ENCODE measurements at regions not wholly inside any gene's neighbourhood (a gene's known extent, or its start where the extent isn't known, plus 50 kb on each side); places are given as distances from the start of the nearest gene placed in this dataset.

DNA sequence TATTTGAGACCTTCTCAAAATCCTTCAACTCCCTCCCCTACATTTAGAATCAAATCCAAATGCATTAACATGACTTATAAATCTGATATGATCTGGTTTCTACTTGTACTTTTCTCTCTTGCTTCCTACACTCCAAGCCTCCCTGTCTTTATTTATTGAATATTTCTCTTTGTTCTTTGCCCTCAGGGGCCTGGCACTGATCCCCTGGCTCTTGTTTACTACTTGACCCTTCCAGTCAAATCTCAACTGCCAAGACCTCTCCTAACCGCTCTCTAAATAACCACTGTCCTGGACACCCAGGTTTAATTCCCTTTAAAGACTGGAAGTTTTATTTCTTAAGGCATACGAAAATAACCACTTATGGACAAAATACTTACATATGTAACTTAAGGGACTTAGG is 248.9 kb downstream of the CHRM3 start:
- no peak for DNase-seq (ENCODE audit: low spot score in 2 of 2)
- Histone ChIP-seq H3K4me1 (no peaks in the 10 kb centered on the region), H3K36me3 (no peaks in the 10 kb centered on the region), H3K27ac (no peak overlapping the region), H3K4me3 (no peak overlapping the region), H3K27me3 (no peaks in the 10 kb centered on the region), H3K9me3 (no peaks in the 10 kb centered on the region)
- TF ChIP-seq, protein P1, sequence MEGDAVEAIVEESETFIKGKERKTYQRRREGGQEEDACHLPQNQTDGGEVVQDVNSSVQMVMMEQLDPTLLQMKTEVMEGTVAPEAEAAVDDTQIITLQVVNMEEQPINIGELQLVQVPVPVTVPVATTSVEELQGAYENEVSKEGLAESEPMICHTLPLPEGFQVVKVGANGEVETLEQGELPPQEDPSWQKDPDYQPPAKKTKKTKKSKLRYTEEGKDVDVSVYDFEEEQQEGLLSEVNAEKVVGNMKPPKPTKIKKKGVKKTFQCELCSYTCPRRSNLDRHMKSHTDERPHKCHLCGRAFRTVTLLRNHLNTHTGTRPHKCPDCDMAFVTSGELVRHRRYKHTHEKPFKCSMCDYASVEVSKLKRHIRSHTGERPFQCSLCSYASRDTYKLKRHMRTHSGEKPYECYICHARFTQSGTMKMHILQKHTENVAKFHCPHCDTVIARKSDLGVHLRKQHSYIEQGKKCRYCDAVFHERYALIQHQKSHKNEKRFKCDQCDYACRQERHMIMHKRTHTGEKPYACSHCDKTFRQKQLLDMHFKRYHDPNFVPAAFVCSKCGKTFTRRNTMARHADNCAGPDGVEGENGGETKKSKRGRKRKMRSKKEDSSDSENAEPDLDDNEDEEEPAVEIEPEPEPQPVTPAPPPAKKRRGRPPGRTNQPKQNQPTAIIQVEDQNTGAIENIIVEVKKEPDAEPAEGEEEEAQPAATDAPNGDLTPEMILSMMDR (IDR thresholded peaks at IDR 0.05) = no peak
- TF ChIP-seq POLR2AphosphoS5 (IDR thresholded peaks at IDR 0.05) (no peak), POLR2A (IDR thresholded peaks at IDR 0.05) (no peak), EP300 (IDR thresholded peaks at IDR 0.05) (no peak)
- WGBS = 41% methylated on average over 2 of the region's 2 CpGs

DNA sequence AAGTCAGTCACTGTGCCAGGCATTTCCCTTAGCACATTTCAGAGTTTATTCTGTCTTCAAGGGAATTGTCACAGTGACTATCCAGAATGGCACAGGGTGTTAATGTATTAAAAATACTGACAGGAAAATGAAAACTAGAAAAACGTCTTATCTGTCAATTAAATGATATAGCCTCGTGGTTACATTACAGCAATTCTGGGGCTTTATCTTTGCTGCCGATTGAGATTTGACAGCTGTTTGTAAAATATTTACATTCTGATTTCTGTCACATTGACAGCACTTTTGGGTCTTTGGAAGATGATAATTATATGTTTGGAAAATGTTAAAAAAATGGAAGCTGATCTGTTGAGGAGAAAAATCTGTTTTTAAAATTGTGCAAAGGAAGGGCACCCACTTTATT is 250.0 kb downstream of the CHRM3 start:
- no peaks in the 10 kb centered on the region for H3K36me3 ChIP-seq
- H3K4me1 ChIP-seq = no peaks in the 10 kb centered on the region
- H3K27me3 ChIP-seq = no peaks in the 10 kb centered on the region
- no peaks in the 10 kb centered on the region for H3K9me3 ChIP-seq
- 27% methylated on average over 3 of the region's 3 CpGs for WGBS
- H3K4me3 ChIP-seq = no peak overlapping the region
- TF ChIP-seq, protein P1 (IDR thresholded peaks at IDR 0.05) = no peak
- no peak for TF ChIP-seq POLR2A (IDR thresholded peaks at IDR 0.05)
- no peak for TF ChIP-seq EP300 (IDR thresholded peaks at IDR 0.05)
- no peak for TF ChIP-seq POLR2AphosphoS5 (IDR thresholded peaks at IDR 0.05)
- DNase-seq (ENCODE audit: low spot score in 2 of 2) = no peak
- no peak overlapping the region for H3K27ac ChIP-seq

DNA sequence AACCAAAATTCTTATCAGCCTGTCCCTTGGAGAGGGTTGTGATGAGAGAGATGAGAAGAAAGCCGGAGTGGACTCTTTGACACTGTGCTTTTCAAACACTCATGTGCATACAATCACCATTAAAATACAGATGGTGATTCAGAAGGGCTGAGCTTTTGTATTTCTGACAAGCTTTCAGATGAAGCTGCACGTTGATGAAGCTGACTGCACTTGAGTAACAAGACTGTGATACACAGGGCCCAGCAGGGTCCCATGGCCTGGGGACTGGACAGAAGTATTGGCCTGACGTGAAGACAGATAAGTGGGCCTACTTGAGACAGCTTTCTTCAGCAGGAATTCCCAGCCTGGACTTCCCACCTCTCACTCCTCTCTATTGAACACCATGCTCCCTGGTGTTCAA is 258.2 kb downstream of the CHRM3 start:
- WGBS = 75% methylated on average over 3 of the region's 3 CpGs
- Histone ChIP-seq H3K27me3 (no peaks in the 10 kb centered on the region), H3K4me1 (no peaks in the 10 kb centered on the region), H3K4me3 (no peak overlapping the region), H3K9me3 (no peaks in the 10 kb centered on the region), H3K36me3 (no peaks in the 10 kb centered on the region), H3K27ac (no peak overlapping the region)
- TF ChIP-seq POLR2AphosphoS5 (IDR thresholded peaks at IDR 0.05) (no peak), EP300 (IDR thresholded peaks at IDR 0.05) (no peak), POLR2A (IDR thresholded peaks at IDR 0.05) (no peak)
- TF ChIP-seq, protein P1 (IDR thresholded peaks at IDR 0.05) = no peak
- no peak for DNase-seq (ENCODE audit: low spot score in 2 of 2)

- 86% methylated on average over 3 of the region's 3 CpGs for WGBS
- Histone ChIP-seq H3K36me3 (no peaks in the 10 kb centered on the region), H3K27me3 (no peaks in the 10 kb centered on the region), H3K27ac (no peak overlapping the region), H3K4me1 (no peaks in the 10 kb centered on the region), H3K9me3 (no peaks in the 10 kb centered on the region), H3K4me3 (no peak overlapping the region)
- no peak for DNase-seq (ENCODE audit: low spot score in 2 of 2)
- no peak for TF ChIP-seq EP300 (IDR thresholded peaks at IDR 0.05)
Measured at GRCh38 chr1:239647045-239647444, 260.7 kb downstream of the CHRM3 start.

DNA sequence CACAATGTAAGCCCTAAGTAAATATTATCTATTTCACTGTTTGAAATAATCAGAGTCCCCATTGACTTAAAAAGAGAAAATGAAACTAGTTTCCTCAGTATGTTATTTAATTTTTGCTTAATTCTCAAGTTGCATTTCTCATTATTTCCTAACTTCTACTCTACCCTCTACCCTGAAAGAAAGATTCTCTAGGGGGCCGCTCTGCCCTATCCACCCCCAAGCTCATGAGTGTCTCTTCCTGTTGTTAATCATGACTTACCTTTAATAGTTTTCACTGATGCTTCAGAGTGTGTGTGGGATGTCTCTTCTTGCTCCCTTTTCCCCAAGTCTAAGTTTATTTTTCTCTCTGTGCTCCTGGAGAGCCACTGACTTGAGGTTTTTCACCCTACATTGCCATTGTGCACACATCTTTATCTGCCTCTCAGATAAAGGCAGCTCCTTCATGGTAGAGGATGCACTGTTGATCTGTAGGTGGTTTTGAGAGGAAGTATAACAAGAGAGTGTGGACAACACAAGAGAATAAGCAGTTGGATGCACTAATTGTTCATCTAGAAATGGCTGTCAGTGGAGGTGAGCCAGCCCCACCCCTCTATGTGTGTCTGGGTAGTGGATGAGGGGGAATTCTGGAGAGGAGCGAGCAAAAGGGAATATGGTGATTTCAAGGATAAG is 261.7 kb downstream of the CHRM3 start:
- H3K27ac ChIP-seq = no peak overlapping the region
- DNase-seq (ENCODE audit: low spot score in 2 of 2) = no peak
- no peaks in the 10 kb centered on the region for H3K9me3 ChIP-seq
- H3K36me3 ChIP-seq = no peaks in the 10 kb centered on the region
- 77% methylated on average over 2 of the region's 2 CpGs for WGBS
- no peaks in the 10 kb centered on the region for H3K4me1 ChIP-seq
- no peak overlapping the region for H3K4me3 ChIP-seq
- TF ChIP-seq POLR2A (IDR thresholded peaks at IDR 0.05) (no peak), EP300 (IDR thresholded peaks at IDR 0.05) (no peak), POLR2AphosphoS5 (IDR thresholded peaks at IDR 0.05) (no peak)
- TF ChIP-seq, protein P1 (IDR thresholded peaks at IDR 0.05) = no peak
- H3K27me3 ChIP-seq = no peaks in the 10 kb centered on the region

DNA sequence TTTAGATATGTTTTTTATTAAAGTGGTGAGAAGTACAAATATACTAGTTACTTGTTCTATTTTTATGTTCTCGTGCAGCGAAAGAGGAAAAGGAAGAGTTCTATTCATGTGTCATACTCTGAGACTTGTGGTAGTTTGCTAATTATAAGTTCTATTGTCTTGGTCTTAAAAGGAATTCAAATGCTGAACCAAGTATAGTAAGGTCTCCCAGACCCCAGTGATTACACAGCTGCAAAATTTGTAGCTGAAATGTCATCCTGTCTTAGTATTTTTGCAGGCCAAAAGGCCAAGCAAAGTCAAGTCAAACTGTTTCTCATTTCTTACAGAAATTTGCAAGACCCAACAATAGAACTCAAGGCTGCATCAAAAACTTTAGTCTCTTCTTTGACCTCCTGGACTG is 268.7 kb downstream of the CHRM3 start:
- no peak for TF ChIP-seq EP300 (IDR thresholded peaks at IDR 0.05)
- no peak for TF ChIP-seq POLR2AphosphoS5 (IDR thresholded peaks at IDR 0.05)
- TF ChIP-seq POLR2A (IDR thresholded peaks at IDR 0.05) = no peak
- TF ChIP-seq, protein P1 (IDR thresholded peaks at IDR 0.05) = no peak
- no peaks in the 10 kb centered on the region for H3K27me3 ChIP-seq
- H3K36me3 ChIP-seq = no peaks in the 10 kb centered on the region
- DNase-seq (ENCODE audit: low spot score in 2 of 2) = no peak
- H3K4me3 ChIP-seq = no peak overlapping the region
- 67% methylated on average over 2 of the region's 2 CpGs for WGBS
- H3K9me3 ChIP-seq = no peaks in the 10 kb centered on the region
- no peak overlapping the region for H3K27ac ChIP-seq
- H3K4me1 ChIP-seq = no peaks in the 10 kb centered on the region

Data from suprapubic skin (tissue), 4 donors.